ENCODE measurements at regions not wholly inside any gene's neighbourhood (a gene's known extent, or its start where the extent isn't known, plus 50 kb on each side); places are given as distances from the start of the nearest gene placed in this dataset.
"Not testable (repeated sequence)": the region's sequence is repeated elsewhere in the genome, so short reads cannot be mapped to it uniquely, and the experiment has no call there.

DNA sequence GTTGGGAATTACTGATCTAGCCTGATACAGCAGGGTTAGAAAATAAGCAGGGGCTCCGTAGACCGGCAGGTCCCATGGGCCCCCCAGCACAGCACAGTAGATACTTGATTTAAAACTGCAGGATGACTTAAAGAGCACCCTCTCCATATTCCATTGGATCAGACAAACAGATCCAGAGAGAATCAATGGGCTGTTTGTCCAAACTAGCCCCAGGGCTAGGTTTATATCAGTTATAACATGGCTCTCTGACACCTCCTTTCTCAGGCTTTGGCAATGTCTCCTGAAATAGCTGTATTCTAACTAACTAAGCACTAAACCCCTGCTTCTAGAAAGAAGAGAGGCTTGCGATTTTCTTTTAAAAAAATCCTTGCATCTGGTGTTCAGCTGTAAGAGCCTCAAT lies 100.4 kb upstream of the GALNT18 start:
- TF ChIP-seq, protein P1, sequence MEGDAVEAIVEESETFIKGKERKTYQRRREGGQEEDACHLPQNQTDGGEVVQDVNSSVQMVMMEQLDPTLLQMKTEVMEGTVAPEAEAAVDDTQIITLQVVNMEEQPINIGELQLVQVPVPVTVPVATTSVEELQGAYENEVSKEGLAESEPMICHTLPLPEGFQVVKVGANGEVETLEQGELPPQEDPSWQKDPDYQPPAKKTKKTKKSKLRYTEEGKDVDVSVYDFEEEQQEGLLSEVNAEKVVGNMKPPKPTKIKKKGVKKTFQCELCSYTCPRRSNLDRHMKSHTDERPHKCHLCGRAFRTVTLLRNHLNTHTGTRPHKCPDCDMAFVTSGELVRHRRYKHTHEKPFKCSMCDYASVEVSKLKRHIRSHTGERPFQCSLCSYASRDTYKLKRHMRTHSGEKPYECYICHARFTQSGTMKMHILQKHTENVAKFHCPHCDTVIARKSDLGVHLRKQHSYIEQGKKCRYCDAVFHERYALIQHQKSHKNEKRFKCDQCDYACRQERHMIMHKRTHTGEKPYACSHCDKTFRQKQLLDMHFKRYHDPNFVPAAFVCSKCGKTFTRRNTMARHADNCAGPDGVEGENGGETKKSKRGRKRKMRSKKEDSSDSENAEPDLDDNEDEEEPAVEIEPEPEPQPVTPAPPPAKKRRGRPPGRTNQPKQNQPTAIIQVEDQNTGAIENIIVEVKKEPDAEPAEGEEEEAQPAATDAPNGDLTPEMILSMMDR (IDR thresholded peaks at IDR 0.05; ENCODE audit: borderline replicate concordance, insufficient read depth, low read depth, low read length), result no peak

DNA sequence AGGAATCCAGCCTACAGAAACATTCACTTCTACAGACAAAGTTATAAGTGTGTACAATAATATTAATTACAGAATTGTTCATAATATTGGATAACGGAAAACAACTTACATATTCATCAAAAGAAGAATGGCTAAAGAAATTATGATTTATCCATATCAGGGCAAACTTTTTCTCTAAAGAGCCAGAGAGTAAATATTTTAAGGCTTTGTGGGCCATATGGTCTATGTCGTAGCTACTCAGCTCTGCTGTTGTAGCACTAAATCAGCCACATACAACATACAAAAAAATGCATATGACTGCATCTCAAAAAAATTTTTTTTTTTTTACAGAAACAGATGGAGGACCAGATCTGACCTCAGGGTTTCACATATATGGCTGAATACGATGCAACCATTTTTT lies 96.7 kb upstream of the GALNT18 start:
- no peak overlapping the region for H3K4me3 ChIP-seq (ENCODE audit: low read depth, low read length)
- TF ChIP-seq, protein P1 (IDR thresholded peaks at IDR 0.05; ENCODE audit: borderline replicate concordance, insufficient read depth, low read depth, low read length), result no peak

More for the DNA sequence above, 100.4 kb upstream of the GALNT18 start:
- H3K4me3 ChIP-seq (ENCODE audit: low read depth, low read length), result no peak overlapping the region

DNA sequence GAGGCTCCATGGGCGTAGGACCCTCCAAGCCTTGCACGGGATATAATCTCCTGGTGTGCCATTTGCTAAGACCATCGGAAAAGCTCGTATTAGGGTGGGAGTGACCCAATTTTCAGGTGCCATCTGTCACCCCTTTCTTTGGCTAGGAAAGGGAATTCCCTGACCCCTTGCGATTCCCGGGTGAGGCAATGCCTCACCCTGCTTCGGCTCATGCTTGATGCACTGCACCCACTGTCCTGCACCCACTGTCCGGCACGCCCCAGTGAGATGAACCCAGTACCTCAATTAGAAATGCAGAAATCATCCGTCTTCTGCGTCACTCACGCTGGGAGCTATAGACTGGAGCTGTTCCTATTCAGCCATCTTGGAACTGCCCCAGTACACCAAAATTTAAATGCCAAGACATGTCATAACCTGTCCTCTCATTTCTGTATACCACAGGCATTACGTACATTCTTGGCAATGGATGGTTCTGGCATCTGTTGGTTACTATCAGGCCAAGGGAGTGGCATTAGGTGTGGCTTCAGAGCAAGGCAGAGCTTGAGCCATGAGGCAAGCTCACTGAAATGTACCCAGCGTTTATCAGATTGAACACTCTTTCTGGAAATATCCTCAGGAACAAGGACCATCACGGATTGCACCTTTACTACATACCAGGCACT lies 95.4 kb upstream of the GALNT18 start:
- TF ChIP-seq, protein P1 (IDR thresholded peaks at IDR 0.05; ENCODE audit: borderline replicate concordance, insufficient read depth, low read depth, low read length), result no peak
- H3K4me3 ChIP-seq (ENCODE audit: low read depth, low read length), result no peak overlapping the region

DNA sequence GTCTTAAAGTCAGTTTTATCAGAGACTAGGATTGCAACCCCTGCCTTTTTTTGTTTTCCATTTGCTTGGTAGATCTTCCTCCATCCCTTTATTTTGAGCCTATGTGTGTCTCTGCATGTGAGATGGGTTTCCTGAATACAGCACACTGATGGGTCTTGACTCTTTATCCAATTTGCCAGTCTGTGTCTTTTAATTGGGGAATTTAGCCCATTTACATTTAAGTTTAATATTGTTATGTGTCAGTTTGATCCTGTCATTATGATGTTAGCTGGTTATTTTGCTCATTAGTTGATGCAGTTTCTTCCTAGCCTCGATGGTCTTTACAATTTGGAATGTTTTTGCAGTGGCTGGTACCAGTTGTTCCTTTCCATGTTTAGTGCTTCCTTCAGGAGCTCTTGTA lies 93.3 kb upstream of the GALNT18 start:
- not testable (repeated sequence) for H3K4me3 ChIP-seq (ENCODE audit: low read depth, low read length)

DNA sequence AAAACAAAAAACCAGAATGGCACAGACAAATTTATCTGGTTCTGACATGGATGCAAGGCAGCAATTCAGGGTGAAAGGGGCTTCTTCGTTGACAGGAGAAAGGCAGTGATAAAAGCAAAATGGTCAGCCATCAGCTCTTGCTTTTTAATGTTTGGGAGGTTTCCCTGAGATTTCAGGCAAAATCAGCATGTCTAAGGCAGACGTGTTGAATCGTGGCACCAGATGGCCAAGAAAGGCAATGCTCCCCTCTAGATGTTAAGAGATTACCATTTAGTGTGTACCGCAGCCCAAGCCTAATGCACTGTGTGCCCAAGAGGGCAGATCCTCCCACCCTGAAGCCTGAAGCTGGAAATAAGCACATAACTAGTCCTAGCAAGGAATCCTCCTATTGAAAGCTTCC lies 88.8 kb upstream of the GALNT18 start:
- TF ChIP-seq, protein P1 (IDR thresholded peaks at IDR 0.05; ENCODE audit: borderline replicate concordance, insufficient read depth, low read depth, low read length), result no peak
- no peak overlapping the region for H3K4me3 ChIP-seq (ENCODE audit: low read depth, low read length)

DNA sequence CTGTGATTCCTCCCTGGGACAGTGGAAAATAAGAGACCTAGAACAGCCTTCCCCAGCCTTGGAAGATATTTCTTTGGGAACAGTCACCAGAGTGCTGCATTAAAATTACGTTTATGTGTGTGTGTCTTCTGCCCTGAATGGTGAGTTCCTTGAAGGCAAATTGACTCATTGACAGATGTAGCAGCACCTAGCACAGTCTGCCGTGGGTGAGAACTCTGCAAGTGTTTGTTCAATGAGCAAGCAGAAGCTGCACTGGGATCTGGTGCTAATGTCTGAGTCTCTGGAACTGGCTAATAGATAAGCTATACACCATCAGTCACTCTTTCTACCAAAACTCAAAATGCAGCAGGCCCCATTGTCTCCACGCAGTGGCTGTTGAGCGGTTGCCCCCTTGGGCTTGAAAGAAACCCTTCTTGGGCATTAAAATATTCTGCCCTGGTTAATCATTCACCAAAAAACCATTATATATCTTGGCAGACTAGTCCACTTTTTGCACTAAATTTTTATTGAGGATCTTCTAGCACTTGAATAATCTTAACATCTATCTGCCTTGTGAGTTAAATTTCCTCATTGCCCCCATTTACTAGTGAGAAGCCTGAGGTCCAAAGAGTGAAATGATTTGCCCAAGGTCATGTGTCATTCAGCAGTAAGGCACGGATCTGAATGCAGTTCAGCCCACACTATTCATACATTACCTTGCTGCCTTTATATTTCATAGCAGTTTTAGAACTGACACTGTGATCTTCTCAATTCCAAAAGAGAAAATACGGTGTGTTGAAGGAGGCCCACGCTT lies 87.8 kb upstream of the GALNT18 start:
- TF ChIP-seq, protein P1 (IDR thresholded peaks at IDR 0.05; ENCODE audit: borderline replicate concordance, insufficient read depth, low read depth, low read length), result no peak
- H3K4me3 ChIP-seq (ENCODE audit: low read depth, low read length), result no peak overlapping the region

DNA sequence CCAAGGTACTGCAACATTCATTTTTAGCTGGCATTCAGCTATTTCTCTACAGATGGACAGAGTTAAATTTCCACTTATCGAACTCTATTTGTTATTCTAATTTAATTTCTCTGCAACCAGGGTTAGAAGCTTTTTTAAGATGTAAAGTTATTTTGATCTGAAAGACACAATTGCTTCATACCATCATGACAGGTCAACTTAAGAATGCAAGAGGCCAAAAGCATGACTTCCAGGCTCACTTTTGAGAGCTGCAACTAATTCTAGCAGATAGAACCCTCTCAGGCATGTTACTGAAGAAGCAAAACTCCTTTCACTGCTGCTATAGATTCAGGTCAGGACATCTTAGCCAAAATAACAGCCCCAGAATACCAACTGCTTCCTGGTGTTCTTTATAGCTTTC lies 86.5 kb upstream of the GALNT18 start:
- H3K4me3 ChIP-seq (ENCODE audit: low read depth, low read length), result no peak overlapping the region
- TF ChIP-seq, protein P1 (IDR thresholded peaks at IDR 0.05; ENCODE audit: borderline replicate concordance, insufficient read depth, low read depth, low read length), result no peak

Measured in GM12875 (cell line).